ENCODE measurements at regions not wholly inside any gene's neighbourhood (a gene's known extent, or its start where the extent isn't known, plus 50 kb on each side); places are given as distances from the start of the nearest gene placed in this dataset.

DNA sequence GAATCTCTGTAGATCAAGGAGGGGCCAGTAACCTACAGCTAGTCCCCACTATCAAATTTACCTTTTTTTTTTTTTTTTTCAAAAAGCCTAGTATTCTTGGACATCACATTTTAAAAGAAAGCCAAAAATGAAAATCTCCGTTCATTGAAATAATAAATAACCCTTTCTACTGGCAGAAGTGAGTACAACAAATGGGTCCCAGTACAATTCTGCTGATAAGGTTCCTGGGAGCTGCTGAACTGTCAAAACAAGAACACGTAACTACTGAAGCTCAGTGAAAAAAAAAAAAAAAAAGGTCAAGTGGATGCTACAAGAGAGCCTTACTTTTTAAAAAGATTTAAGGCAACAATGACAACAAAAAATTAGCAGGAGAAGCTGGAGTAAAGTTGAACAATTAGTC, 464.9 kb downstream of the EPM2A start (continued):
- no peak for TF ChIP-seq CHD7 (IDR thresholded peaks at IDR 0.05; ENCODE audit: insufficient replicate concordance, low read length)

Measured in H1 (cell line).